Omental fat pad (tissue), 3 donors: ENCODE measurements at regions not wholly inside any gene's neighbourhood (a gene's known extent, or its start where the extent isn't known, plus 50 kb on each side); places are given as distances from the start of the nearest gene placed in this dataset.

Source experiments
- ATAC-seq: fragments of 150-250 bp; one replicate; pipeline ENCODE4 v1.9.1; 2016; ENCODE audit warnings: mild to moderate bottlenecking, moderate library complexity; ENCODE audit not compliant: low FRiP score
- DNase-seq: peaks from one replicate; pipeline ENCODE4 v3.0.0-alpha.2; 2019; ENCODE audit warnings: low spot score
- CTCF ChIP-seq, 3 donors: fragments of 450-650 bp; IDR thresholded peaks; one replicate each; pipeline ENCODE4 v1.5.1; 2016 to 2017; ENCODE audit warnings: antibody characterized with exemption in 3 of 3, mild to moderate bottlenecking in 3 of 3, moderate library complexity in 2 of 3

- ATAC-seq, result no peak
- TF ChIP-seq CTCF (IDR thresholded peaks at IDR 0.05), result no peak
- no peak for DNase-seq
Measured at GRCh38 chr5:13027874-13028273, 916.6 kb downstream of the DNAH5 start.

GRCh38 chr5:13019729-13020128 lies 924.8 kb downstream of the DNAH5 start:
- no peak for TF ChIP-seq CTCF (IDR thresholded peaks at IDR 0.05)
- DNase-seq (no peak), ATAC-seq (no peak)

GRCh38 chr5:13003457-13003856 lies 941.0 kb downstream of the DNAH5 start:
- DNase-seq (no peak), ATAC-seq (no peak)
- no peak for TF ChIP-seq CTCF (IDR thresholded peaks at IDR 0.05)

GRCh38 chr5:12999667-13000066 lies 944.8 kb downstream of the DNAH5 start:
- DNase-seq (no peak), ATAC-seq (no peak)
- no peak for TF ChIP-seq CTCF (IDR thresholded peaks at IDR 0.05)

- ATAC-seq (no peak), DNase-seq (no peak)
- TF ChIP-seq CTCF (IDR thresholded peaks at IDR 0.05), result no peak
Measured at GRCh38 chr5:12985142-12985541, 959.3 kb downstream of the DNAH5 start.

- no peak for DNase-seq
Measured at GRCh38 chr5:12974856-12975255, 969.6 kb downstream of the DNAH5 start.

GRCh38 chr5:12965804-12966203 lies 978.7 kb downstream of the DNAH5 start:
- no peak for TF ChIP-seq CTCF (IDR thresholded peaks at IDR 0.05)
- DNase-seq, result no peak

More at GRCh38 chr5:12974856-12975255, 969.6 kb downstream of the DNAH5 start:
- ATAC-seq, result no peak
- no peak for TF ChIP-seq CTCF (IDR thresholded peaks at IDR 0.05)

More at GRCh38 chr5:12965804-12966203, 978.7 kb downstream of the DNAH5 start:
- ATAC-seq, result no peak
